ENCODE measurements at regions not wholly inside any gene's neighbourhood (a gene's known extent, or its start where the extent isn't known, plus 50 kb on each side); places are given as distances from the start of the nearest gene placed in this dataset.
A peak's percentile ranks its signal among the peaks of the same experiment; 100 is the strongest.

DNA sequence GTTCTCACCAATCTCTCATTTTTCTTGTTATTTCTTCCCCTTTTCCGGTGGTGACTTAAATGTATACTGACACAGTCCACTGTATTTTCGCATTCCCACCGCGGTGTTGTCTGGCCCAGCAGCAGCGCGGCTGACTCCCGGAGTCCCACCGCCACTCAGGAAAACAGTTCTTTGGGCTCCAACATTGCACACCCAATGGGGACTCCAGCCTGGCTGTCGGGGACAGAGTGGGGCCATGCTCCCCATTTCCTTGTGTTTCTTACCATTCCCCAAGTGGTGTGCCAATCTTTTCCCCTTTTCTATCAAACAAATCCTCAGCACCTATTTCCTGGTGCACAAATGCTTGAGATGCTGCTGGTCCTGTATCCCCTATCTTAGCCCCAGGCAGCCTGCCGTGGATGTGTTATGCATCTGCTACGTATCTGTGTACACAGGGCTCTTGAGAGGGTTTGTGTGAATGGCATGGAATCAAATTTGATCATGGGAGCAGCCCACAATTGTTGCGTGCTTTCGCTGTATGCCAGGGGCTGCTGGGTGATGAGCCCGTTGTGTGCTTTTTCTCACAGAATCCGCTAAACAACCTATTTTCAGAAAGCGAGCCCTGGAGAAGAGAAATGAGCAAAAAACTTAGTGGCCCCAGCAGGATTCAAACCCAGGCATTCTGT, 219.1 kb upstream of the RGMA start:
- TF ChIP-seq ZNF263 (CRISPR knock-in tag; IDR thresholded peaks at IDR 0.05; ENCODE audit: low read depth): no peak
- TF ChIP-seq RORB (CRISPR knock-in tag; IDR thresholded peaks at IDR 0.05): no peak
- TF ChIP-seq MXD4 (CRISPR knock-in tag; IDR thresholded peaks at IDR 0.05; ENCODE audit: borderline replicate concordance): no peak
- TF ChIP-seq, protein P1, sequence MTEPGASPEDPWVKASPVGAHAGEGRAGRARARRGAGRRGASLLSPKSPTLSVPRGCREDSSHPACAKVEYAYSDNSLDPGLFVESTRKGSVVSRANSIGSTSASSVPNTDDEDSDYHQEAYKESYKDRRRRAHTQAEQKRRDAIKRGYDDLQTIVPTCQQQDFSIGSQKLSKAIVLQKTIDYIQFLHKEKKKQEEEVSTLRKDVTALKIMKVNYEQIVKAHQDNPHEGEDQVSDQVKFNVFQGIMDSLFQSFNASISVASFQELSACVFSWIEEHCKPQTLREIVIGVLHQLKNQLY (CRISPR knock-in tag; IDR thresholded peaks at IDR 0.05): no peak
- TF ChIP-seq CREB1 (CRISPR knock-in tag; IDR thresholded peaks at IDR 0.05): no peak
- TF ChIP-seq, protein P2, sequence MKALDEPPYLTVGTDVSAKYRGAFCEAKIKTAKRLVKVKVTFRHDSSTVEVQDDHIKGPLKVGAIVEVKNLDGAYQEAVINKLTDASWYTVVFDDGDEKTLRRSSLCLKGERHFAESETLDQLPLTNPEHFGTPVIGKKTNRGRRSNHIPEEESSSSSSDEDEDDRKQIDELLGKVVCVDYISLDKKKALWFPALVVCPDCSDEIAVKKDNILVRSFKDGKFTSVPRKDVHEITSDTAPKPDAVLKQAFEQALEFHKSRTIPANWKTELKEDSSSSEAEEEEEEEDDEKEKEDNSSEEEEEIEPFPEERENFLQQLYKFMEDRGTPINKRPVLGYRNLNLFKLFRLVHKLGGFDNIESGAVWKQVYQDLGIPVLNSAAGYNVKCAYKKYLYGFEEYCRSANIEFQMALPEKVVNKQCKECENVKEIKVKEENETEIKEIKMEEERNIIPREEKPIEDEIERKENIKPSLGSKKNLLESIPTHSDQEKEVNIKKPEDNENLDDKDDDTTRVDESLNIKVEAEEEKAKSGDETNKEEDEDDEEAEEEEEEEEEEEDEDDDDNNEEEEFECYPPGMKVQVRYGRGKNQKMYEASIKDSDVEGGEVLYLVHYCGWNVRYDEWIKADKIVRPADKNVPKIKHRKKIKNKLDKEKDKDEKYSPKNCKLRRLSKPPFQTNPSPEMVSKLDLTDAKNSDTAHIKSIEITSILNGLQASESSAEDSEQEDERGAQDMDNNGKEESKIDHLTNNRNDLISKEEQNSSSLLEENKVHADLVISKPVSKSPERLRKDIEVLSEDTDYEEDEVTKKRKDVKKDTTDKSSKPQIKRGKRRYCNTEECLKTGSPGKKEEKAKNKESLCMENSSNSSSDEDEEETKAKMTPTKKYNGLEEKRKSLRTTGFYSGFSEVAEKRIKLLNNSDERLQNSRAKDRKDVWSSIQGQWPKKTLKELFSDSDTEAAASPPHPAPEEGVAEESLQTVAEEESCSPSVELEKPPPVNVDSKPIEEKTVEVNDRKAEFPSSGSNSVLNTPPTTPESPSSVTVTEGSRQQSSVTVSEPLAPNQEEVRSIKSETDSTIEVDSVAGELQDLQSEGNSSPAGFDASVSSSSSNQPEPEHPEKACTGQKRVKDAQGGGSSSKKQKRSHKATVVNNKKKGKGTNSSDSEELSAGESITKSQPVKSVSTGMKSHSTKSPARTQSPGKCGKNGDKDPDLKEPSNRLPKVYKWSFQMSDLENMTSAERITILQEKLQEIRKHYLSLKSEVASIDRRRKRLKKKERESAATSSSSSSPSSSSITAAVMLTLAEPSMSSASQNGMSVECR (CRISPR knock-in tag; IDR thresholded peaks at IDR 0.05; ENCODE audit: borderline replicate concordance): no peak
- TF ChIP-seq JAZF1 (CRISPR knock-in tag; IDR thresholded peaks at IDR 0.05): no peak
- TF ChIP-seq ELF4 (CRISPR knock-in tag; IDR thresholded peaks at IDR 0.05; ENCODE audit: low read depth): no peak
- TF ChIP-seq, protein P3, sequence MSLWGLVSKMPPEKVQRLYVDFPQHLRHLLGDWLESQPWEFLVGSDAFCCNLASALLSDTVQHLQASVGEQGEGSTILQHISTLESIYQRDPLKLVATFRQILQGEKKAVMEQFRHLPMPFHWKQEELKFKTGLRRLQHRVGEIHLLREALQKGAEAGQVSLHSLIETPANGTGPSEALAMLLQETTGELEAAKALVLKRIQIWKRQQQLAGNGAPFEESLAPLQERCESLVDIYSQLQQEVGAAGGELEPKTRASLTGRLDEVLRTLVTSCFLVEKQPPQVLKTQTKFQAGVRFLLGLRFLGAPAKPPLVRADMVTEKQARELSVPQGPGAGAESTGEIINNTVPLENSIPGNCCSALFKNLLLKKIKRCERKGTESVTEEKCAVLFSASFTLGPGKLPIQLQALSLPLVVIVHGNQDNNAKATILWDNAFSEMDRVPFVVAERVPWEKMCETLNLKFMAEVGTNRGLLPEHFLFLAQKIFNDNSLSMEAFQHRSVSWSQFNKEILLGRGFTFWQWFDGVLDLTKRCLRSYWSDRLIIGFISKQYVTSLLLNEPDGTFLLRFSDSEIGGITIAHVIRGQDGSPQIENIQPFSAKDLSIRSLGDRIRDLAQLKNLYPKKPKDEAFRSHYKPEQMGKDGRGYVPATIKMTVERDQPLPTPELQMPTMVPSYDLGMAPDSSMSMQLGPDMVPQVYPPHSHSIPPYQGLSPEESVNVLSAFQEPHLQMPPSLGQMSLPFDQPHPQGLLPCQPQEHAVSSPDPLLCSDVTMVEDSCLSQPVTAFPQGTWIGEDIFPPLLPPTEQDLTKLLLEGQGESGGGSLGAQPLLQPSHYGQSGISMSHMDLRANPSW (CRISPR knock-in tag; conservative IDR thresholded peaks at IDR 0.05; ENCODE audit: low read depth): no peak
- Mint-ChIP-seq H3K27me3 (ENCODE audit: low read depth) (no peaks in the 10 kb centered on the region), H3K4me3 (no peak overlapping the region), H3K4me1 (peaks cover 15% of the 10 kb centered on the region), H3K36me3 (no peaks in the 10 kb centered on the region), H3K27ac (no peak overlapping the region), H3K9me3 (no peaks in the 10 kb centered on the region)
- DNase-seq (ENCODE audit: low spot score): no peak
- ATAC-seq: no peak
- POLR2A ChIA-PET: no interaction called here
- CTCF ChIA-PET: interaction anchor here (0.6 to 0.9 kb wide), 2 partner anchors 93 to 220 kb away, joined by 4 to 5 read pairs; no protein-coding TSS in a partner anchor

DNA sequence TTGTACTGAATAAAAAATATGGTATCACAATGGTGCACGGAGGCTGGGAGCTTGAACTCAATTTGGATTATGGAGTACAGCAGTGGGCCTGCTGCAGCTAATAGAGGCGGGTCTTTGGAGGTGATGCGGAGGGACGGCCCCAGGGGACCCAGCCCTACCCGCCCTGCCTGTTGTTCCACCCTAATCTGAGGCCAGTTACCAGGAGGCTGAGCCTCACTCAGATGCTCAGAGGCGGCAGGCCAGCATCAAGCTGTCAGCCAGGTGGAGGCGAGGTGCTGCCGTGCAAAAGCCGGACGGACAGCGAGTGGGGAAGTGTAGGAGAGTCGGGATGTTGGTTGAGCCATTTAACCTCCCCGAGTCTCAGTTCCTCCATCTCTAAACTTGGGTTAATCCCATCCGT, 218.5 kb upstream of the RGMA start:
- no peak overlapping the region for H3K4me3 Mint-ChIP-seq
- DNase-seq (ENCODE audit: low spot score) (no peak), ATAC-seq (peak; percentile 58)
- no peak for TF ChIP-seq KAT7 (CRISPR knock-in tag; IDR thresholded peaks at IDR 0.05; ENCODE audit: borderline replicate concordance)
- TF ChIP-seq NR1H2 (CRISPR knock-in tag; IDR thresholded peaks at IDR 0.05): no peak
- no peak for TF ChIP-seq RORB (CRISPR knock-in tag; IDR thresholded peaks at IDR 0.05)
- TF ChIP-seq MYBL2 (CRISPR knock-in tag; IDR thresholded peaks at IDR 0.05): no peak
- TF ChIP-seq, protein P4, sequence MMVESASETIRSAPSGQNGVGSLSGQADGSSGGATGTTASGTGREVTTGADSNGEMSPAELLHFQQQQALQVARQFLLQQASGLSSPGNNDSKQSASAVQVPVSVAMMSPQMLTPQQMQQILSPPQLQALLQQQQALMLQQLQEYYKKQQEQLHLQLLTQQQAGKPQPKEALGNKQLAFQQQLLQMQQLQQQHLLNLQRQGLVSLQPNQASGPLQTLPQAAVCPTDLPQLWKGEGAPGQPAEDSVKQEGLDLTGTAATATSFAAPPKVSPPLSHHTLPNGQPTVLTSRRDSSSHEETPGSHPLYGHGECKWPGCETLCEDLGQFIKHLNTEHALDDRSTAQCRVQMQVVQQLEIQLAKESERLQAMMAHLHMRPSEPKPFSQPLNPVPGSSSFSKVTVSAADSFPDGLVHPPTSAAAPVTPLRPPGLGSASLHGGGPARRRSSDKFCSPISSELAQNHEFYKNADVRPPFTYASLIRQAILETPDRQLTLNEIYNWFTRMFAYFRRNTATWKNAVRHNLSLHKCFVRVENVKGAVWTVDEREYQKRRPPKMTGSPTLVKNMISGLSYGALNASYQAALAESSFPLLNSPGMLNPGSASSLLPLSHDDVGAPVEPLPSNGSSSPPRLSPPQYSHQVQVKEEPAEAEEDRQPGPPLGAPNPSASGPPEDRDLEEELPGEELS (CRISPR knock-in tag; IDR thresholded peaks at IDR 0.05): no peak
- no peak for TF ChIP-seq ZNF396 (CRISPR knock-in tag; IDR thresholded peaks at IDR 0.05; ENCODE audit: borderline replicate concordance)
- no peak for TF ChIP-seq TEAD4 (CRISPR knock-in tag; IDR thresholded peaks at IDR 0.05)
- TF ChIP-seq, protein P5, sequence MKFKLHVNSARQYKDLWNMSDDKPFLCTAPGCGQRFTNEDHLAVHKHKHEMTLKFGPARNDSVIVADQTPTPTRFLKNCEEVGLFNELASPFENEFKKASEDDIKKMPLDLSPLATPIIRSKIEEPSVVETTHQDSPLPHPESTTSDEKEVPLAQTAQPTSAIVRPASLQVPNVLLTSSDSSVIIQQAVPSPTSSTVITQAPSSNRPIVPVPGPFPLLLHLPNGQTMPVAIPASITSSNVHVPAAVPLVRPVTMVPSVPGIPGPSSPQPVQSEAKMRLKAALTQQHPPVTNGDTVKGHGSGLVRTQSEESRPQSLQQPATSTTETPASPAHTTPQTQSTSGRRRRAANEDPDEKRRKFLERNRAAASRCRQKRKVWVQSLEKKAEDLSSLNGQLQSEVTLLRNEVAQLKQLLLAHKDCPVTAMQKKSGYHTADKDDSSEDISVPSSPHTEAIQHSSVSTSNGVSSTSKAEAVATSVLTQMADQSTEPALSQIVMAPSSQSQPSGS (CRISPR knock-in tag; IDR thresholded peaks at IDR 0.05; ENCODE audit: borderline replicate concordance, low read depth): no peak
- H3K9me3 Mint-ChIP-seq: no peaks in the 10 kb centered on the region
- no peaks in the 10 kb centered on the region for H3K27me3 Mint-ChIP-seq (ENCODE audit: low read depth)
- no peak overlapping the region for H3K27ac Mint-ChIP-seq
- CTCF ChIA-PET: interaction anchor here (0.6 to 0.8 kb wide), 2 partner anchors 94 to 220 kb away, joined by 3 to 5 read pairs; no protein-coding TSS in a partner anchor
- H3K4me1 Mint-ChIP-seq: peaks cover 12% of the 10 kb centered on the region
- no peaks in the 10 kb centered on the region for H3K36me3 Mint-ChIP-seq
- POLR2A ChIA-PET: no interaction called here
